CD4-positive, alpha-beta memory T cell (primary cell): ENCODE measurements at regions not wholly inside any gene's neighbourhood (a gene's known extent, or its start where the extent isn't known, plus 50 kb on each side); places are given as distances from the start of the nearest gene placed in this dataset.

ENCODE experiments used
- CTCF ChIA-PET: fragments of 350-600 bp; sonication (Branson Sonifier 250); formaldehyde crosslinking; loops from one replicate; lab custom pipeline; 2021; ENCODE audit warnings: inconsistent platforms; ENCODE audit not compliant: partially characterized antibody; lab: Charles Lee
- POLR2A ChIA-PET: fragments of 350-600 bp; sonication (Branson Sonifier 250); formaldehyde crosslinking; loops from one replicate; lab custom pipeline; 2021; ENCODE audit not compliant: partially characterized antibody; lab: Charles Lee
- DNase-seq, 5 donors: peaks; one replicate each; pipeline versions ENCODE4 v3.0.0 to v3.0.0-alpha.2; 2020 to 2022; ENCODE audit warnings: mixed read lengths in 1 of 5
- H3K27ac ChIP-seq: one replicate; pipeline ENCODE4 v1.7.0; 2013; ENCODE audit warnings: low read depth, low read length
- H3K27me3 ChIP-seq: 2 replicates; pipeline ENCODE4 v1.7.0; 2013; ENCODE audit warnings: mild to moderate bottlenecking, low read length, moderate library complexity; ENCODE audit not compliant: insufficient read depth
- H3K36me3 ChIP-seq: 2 replicates; pipeline ENCODE4 v1.7.0; 2013; ENCODE audit warnings: mild to moderate bottlenecking, low read length, moderate library complexity; ENCODE audit not compliant: insufficient read depth
- H3K4me1 ChIP-seq: 2 replicates; pipeline ENCODE4 v1.7.0; 2013; ENCODE audit warnings: mild to moderate bottlenecking, low read length, moderate library complexity; ENCODE audit not compliant: insufficient read depth
- H3K4me3 ChIP-seq, 2 donors: one replicate each; pipeline ENCODE4 v1.7.0; 2013; ENCODE audit warnings: low read length in 2 of 2, mild to moderate bottlenecking in 1 of 2
- H3K9me3 ChIP-seq, 2 donors: one replicate each; pipeline ENCODE4 v1.7.0; 2013; ENCODE audit warnings: low read length in 2 of 2, control low read depth in 1 of 2; ENCODE audit not compliant: control insufficient read depth in 1 of 2
- H3K27ac Mint-ChIP-seq, 7 donors: one replicate each; pipeline ENCODE4 v1.8.0; 2020 to 2021; ENCODE audit warnings: mixed read lengths in 7 of 7, mild to moderate bottlenecking in 6 of 7, inconsistent platforms in 3 of 7, moderate library complexity in 3 of 7
- H3K27me3 Mint-ChIP-seq, 2 donors: one replicate each; pipeline ENCODE4 v1.8.0; 2020 to 2021; ENCODE audit warnings: mixed read lengths in 2 of 2
- H3K36me3 Mint-ChIP-seq, 2 donors: one replicate each; pipeline ENCODE4 v1.8.0; 2020 to 2021; ENCODE audit warnings: mixed read lengths in 2 of 2, inconsistent platforms in 1 of 2, mild to moderate bottlenecking in 1 of 2
- H3K4me1 Mint-ChIP-seq, 4 donors: one replicate each; pipeline ENCODE4 v1.8.0; 2020 to 2021; ENCODE audit warnings: mixed read lengths in 4 of 4, mild to moderate bottlenecking in 1 of 4
- H3K4me3 Mint-ChIP-seq, 8 donors: one replicate each; pipeline ENCODE4 v1.8.0; 2020 to 2021; ENCODE audit warnings: mixed read lengths in 8 of 8, mild to moderate bottlenecking in 7 of 8, moderate library complexity in 6 of 8, inconsistent platforms in 3 of 8
- H3K9me3 Mint-ChIP-seq, 8 donors: one replicate each; pipeline ENCODE4 v1.8.0; 2020 to 2021; ENCODE audit warnings: mixed read lengths in 8 of 8, mild to moderate bottlenecking in 5 of 8, inconsistent platforms in 3 of 8, moderate library complexity in 1 of 8
- intact Hi-C: fragments of 100-400 bp; cut with micrococcal nuclease; formaldehyde crosslinking; loops from one replicate; pipeline ENCODE4 v1.15.1; 2023

- Mint-ChIP-seq H3K4me1 (no peaks in the 10 kb centered on the region), H3K4me3 (no peak overlapping the region), H3K9me3 (peaks cover 0 to 4% (median 0%) of the 10 kb centered on the region in 8 donors), H3K27ac (no peak overlapping the region), H3K27me3 (peaks cover 0 to 2% of the 10 kb centered on the region in 2 donors), H3K36me3 (no peaks in the 10 kb centered on the region)
- no peak overlapping the region for H3K27ac ChIP-seq
- no peaks in the 10 kb centered on the region for H3K4me1 ChIP-seq
- CTCF ChIA-PET: no interaction called here
- H3K27me3 ChIP-seq: no peaks in the 10 kb centered on the region
- POLR2A ChIA-PET: no interaction called here
- no peaks in the 10 kb centered on the region for H3K36me3 ChIP-seq
- DNase-seq: no peak
- no peaks in the 10 kb centered on the region for H3K9me3 ChIP-seq
- H3K4me3 ChIP-seq: no peak overlapping the region
- intact Hi-C loops: no loop called here
These were observed 107.8 kb upstream of the TENT5D start for GRCh38 chrX:80312448-80312847.

- Mint-ChIP-seq H3K4me3 (no peak overlapping the region), H3K9me3 (peaks cover 0 to 16% (median under 1%) of the 10 kb centered on the region in 8 donors), H3K27ac (no peak overlapping the region), H3K4me1 (no peaks in the 10 kb centered on the region), H3K36me3 (no peaks in the 10 kb centered on the region), H3K27me3 (peaks cover 0 to 2% of the 10 kb centered on the region in 2 donors)
- intact Hi-C loops: no loop called here
- Histone ChIP-seq H3K36me3 (no peaks in the 10 kb centered on the region), H3K27ac (no peak overlapping the region), H3K4me3 (no peak overlapping the region), H3K4me1 (no peaks in the 10 kb centered on the region), H3K27me3 (no peaks in the 10 kb centered on the region), H3K9me3 (no peaks in the 10 kb centered on the region)
- POLR2A ChIA-PET: no interaction called here
- CTCF ChIA-PET: no interaction called here
- no peak for DNase-seq
These were observed 103.7 kb upstream of the TENT5D start for GRCh38 chrX:80316526-80316925.

DNA sequence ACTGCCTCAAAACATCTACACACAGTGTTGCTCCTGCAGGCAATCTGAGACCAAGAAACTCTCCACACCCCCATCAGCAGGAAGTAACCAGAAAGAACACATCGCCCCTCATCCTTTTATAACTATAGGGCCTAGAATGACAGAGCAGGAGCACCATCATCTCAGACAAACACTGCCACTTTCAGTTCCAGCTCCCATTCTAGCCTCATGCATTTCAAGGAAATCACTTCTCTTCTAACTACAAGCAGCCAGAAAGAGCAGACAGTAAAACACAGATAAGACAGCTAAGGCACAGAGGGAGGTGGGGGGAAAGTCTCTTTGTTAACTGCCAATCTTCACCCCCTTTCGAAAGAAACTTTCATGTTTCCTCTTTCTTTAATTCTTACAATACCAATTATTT, 102.6 kb upstream of the TENT5D start:
- no peaks in the 10 kb centered on the region for H3K36me3 Mint-ChIP-seq
- peaks cover 0 to 2% of the 10 kb centered on the region in 2 donors for H3K27me3 Mint-ChIP-seq
- Histone ChIP-seq H3K4me3 (no peak overlapping the region), H3K27ac (no peak overlapping the region), H3K27me3 (no peaks in the 10 kb centered on the region), H3K36me3 (no peaks in the 10 kb centered on the region), H3K9me3 (no peaks in the 10 kb centered on the region), H3K4me1 (no peaks in the 10 kb centered on the region)
- no peak overlapping the region for H3K27ac Mint-ChIP-seq
- H3K9me3 Mint-ChIP-seq: peaks cover 0 to 26% (median under 1%) of the 10 kb centered on the region in 8 donors
- H3K4me3 Mint-ChIP-seq: no peak overlapping the region
- POLR2A ChIA-PET: no interaction called here
- CTCF ChIA-PET: no interaction called here
- intact Hi-C loops: no loop called here
- no peaks in the 10 kb centered on the region for H3K4me1 Mint-ChIP-seq
- no peak for DNase-seq

GRCh38 chrX:80331285-80331684, 89.0 kb upstream of the TENT5D start:
- CTCF ChIA-PET: no interaction called here
- no peak overlapping the region for H3K27ac ChIP-seq

GRCh38 chrX:80334583-80334982, 85.7 kb upstream of the TENT5D start:
- H3K27ac ChIP-seq: no peak overlapping the region
- intact Hi-C loops: no loop called here
- POLR2A ChIA-PET: no interaction called here
- no peaks in the 10 kb centered on the region for H3K4me1 ChIP-seq
- no peak overlapping the region for H3K27ac Mint-ChIP-seq
- H3K9me3 Mint-ChIP-seq: no peaks in the 10 kb centered on the region
- H3K4me1 Mint-ChIP-seq: no peaks in the 10 kb centered on the region
- peak overlapping the region in 2 of 8 donors; percentile 10 to 37 for H3K4me3 Mint-ChIP-seq
- H3K27me3 Mint-ChIP-seq: peaks cover 0 to 2% of the 10 kb centered on the region in 2 donors
- CTCF ChIA-PET: no interaction called here
- no peaks in the 10 kb centered on the region for H3K9me3 ChIP-seq
- H3K36me3 Mint-ChIP-seq: no peaks in the 10 kb centered on the region
- H3K36me3 ChIP-seq: no peaks in the 10 kb centered on the region
- no peaks in the 10 kb centered on the region for H3K27me3 ChIP-seq
- H3K4me3 ChIP-seq: no peak overlapping the region
- DNase-seq: no peak

More at GRCh38 chrX:80331285-80331684, 89.0 kb upstream of the TENT5D start:
- no peaks in the 10 kb centered on the region for H3K4me1 ChIP-seq
- Mint-ChIP-seq H3K27me3 (peaks cover 0 to 2% of the 10 kb centered on the region in 2 donors), H3K27ac (no peak overlapping the region), H3K9me3 (no peaks in the 10 kb centered on the region), H3K4me3 (no peak overlapping the region), H3K36me3 (no peaks in the 10 kb centered on the region), H3K4me1 (no peaks in the 10 kb centered on the region)
- no peaks in the 10 kb centered on the region for H3K27me3 ChIP-seq
- no peak overlapping the region for H3K4me3 ChIP-seq
- no peak for DNase-seq
- no peaks in the 10 kb centered on the region for H3K36me3 ChIP-seq
- intact Hi-C loops: no loop called here
- H3K9me3 ChIP-seq: no peaks in the 10 kb centered on the region
- POLR2A ChIA-PET: no interaction called here

GRCh38 chrX:80335062-80335830, 85.0 kb upstream of the TENT5D start:
- intact Hi-C loops: no loop called here
- Mint-ChIP-seq H3K36me3 (no peaks in the 10 kb centered on the region), H3K27me3 (peaks cover 0 to 2% of the 10 kb centered on the region in 2 donors), H3K4me1 (no peaks in the 10 kb centered on the region), H3K9me3 (no peaks in the 10 kb centered on the region), H3K4me3 (peak overlapping the region in 3 of 8 donors; percentile 4 to 39 (median 37)), H3K27ac (no peak overlapping the region)
- CTCF ChIA-PET: no interaction called here
- H3K4me3 ChIP-seq: no peak overlapping the region
- no peaks in the 10 kb centered on the region for H3K9me3 ChIP-seq
- no peak for DNase-seq
- H3K4me1 ChIP-seq: no peaks in the 10 kb centered on the region
- H3K27me3 ChIP-seq: no peaks in the 10 kb centered on the region
- POLR2A ChIA-PET: no interaction called here
- H3K36me3 ChIP-seq: no peaks in the 10 kb centered on the region
- H3K27ac ChIP-seq: no peak overlapping the region

- no peak for DNase-seq
- Mint-ChIP-seq H3K36me3 (no peaks in the 10 kb centered on the region), H3K9me3 (peaks cover 0 to 8% (median 0%) of the 10 kb centered on the region in 8 donors), H3K4me1 (no peaks in the 10 kb centered on the region), H3K27me3 (no peaks in the 10 kb centered on the region), H3K27ac (no peak overlapping the region), H3K4me3 (no peak overlapping the region)
- no peaks in the 10 kb centered on the region for H3K9me3 ChIP-seq
- ChIA-PET POLR2A (no interaction called here), CTCF (no interaction called here)
- no peaks in the 10 kb centered on the region for H3K36me3 ChIP-seq
- H3K4me3 ChIP-seq: no peak overlapping the region
- intact Hi-C loops: no loop called here
- H3K27me3 ChIP-seq: no peaks in the 10 kb centered on the region
- no peaks in the 10 kb centered on the region for H3K4me1 ChIP-seq
- no peak overlapping the region for H3K27ac ChIP-seq
These were observed 65.2 kb upstream of the TENT5D start for GRCh38 chrX:80354966-80355465.
